MM.1S (cell line): ENCODE measurements at regions not wholly inside any gene's neighbourhood (a gene's known extent, or its start where the extent isn't known, plus 50 kb on each side); places are given as distances from the start of the nearest gene placed in this dataset.
"Not testable (repeated sequence)": the region's sequence is repeated elsewhere in the genome, so short reads cannot be mapped to it uniquely, and the experiment has no call there.

Source experiments
- CTCF ChIP-seq: fragments of 300-600 bp; sonication (generic); IDR thresholded peaks from 2 replicates; pipeline ENCODE4 v1.5.1; 2016; ENCODE audit warnings: antibody characterized with exemption, low read length, mixed read lengths
- EZH2 ChIP-seq: fragments of 300-600 bp; sonication (generic); optimal IDR thresholded peaks from 2 replicates; pipeline ENCODE3; 2017; ENCODE audit warnings: low read depth, mild to moderate bottlenecking, antibody characterized with exemption, low read length, mixed read lengths

DNA sequence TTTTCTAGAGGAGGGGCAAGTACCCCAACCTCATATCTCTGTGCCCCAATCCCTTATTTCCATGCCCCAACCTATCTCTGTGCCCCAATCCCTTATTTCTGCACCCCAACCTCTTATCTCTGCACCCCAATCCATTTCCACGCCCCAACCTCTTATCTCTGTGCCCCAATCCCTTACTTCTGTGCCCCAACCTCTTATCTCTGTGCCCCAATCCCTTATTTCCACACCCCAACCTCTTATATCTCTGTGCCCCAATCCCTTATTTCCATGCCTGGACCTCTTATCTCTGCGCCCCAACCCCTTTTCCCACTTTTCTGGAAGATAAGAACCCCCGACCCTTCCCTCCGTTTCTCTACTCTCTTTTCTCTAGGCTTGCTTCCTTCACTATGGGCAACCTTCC, 199.0 kb downstream of the JRKL start:
- not testable (repeated sequence) for TF ChIP-seq EZH2, CTCF
